PFSK-1 (cell line): ENCODE measurements at regions not wholly inside any gene's neighbourhood (a gene's known extent, or its start where the extent isn't known, plus 50 kb on each side); places are given as distances from the start of the nearest gene placed in this dataset.

Experiments used
- FOXP2 ChIP-seq: optimal IDR thresholded peaks from 2 replicates; pipeline ENCODE3; 2011; ENCODE audit warnings: borderline replicate concordance, control low read depth, inconsistent platforms; ENCODE audit not compliant: insufficient read depth; ENCODE audit errors: extremely low read length, extremely low read depth
- POLR2AphosphoS5 ChIP-seq: IDR thresholded peaks from 2 replicates; pipeline ENCODE4 v1.6.1; 2012; ENCODE audit warnings: low read depth, mild to moderate bottlenecking, control low read depth, low read length, moderate library complexity
- REST ChIP-seq, 2 experiments: IDR thresholded peaks; 2 replicates each; pipeline versions ENCODE4 v1.6.1 to v1.8.0; 2011 to 2012; ENCODE audit warnings: low read depth in 2 of 2, low read length in 2 of 2, control low read depth in 1 of 2, inconsistent platforms in 1 of 2, mild to moderate bottlenecking in 1 of 2, moderate library complexity in 1 of 2; ENCODE audit not compliant: insufficient read depth in 1 of 2
- SIN3A ChIP-seq: IDR thresholded peaks from 2 replicates; pipeline ENCODE4 v1.6.1; 2012; ENCODE audit warnings: mild to moderate bottlenecking, low read length, moderate library complexity, borderline replicate concordance; ENCODE audit not compliant: insufficient read depth
- TAF1 ChIP-seq: IDR thresholded peaks from 2 replicates; pipeline ENCODE4 v1.6.1; 2012; ENCODE audit warnings: low read length, control low read depth, borderline replicate concordance; ENCODE audit not compliant: insufficient read depth

- TF ChIP-seq TAF1 = no peak
- TF ChIP-seq POLR2AphosphoS5 = no peak
- TF ChIP-seq FOXP2 = no peak
- no peak for TF ChIP-seq REST (IDR thresholded peaks at IDR 0.05; ENCODE audit: insufficient read depth in 1 of 2, low read depth in 2 of 2, low read length in 2 of 2)
- TF ChIP-seq SIN3A = no peak
Observed at GRCh38 chr9:17958363-17958762, 379.5 kb downstream of the SH3GL2 start.

GRCh38 chr9:17962747-17963146, 383.9 kb downstream of the SH3GL2 start:
- TF ChIP-seq SIN3A (no peak), FOXP2 (no peak), TAF1 (no peak), POLR2AphosphoS5 (no peak), REST (IDR thresholded peaks at IDR 0.05; ENCODE audit: insufficient read depth in 1 of 2, low read depth in 2 of 2, low read length in 2 of 2) (no peak)

- TF ChIP-seq FOXP2 (no peak), SIN3A (no peak), POLR2AphosphoS5 (no peak), TAF1 (no peak)
Observed at GRCh38 chr9:17963498-17963897, 384.6 kb downstream of the SH3GL2 start.

- no peak for TF ChIP-seq SIN3A
- no peak for TF ChIP-seq TAF1
- no peak for TF ChIP-seq REST (IDR thresholded peaks at IDR 0.05; ENCODE audit: insufficient read depth in 1 of 2, low read depth in 2 of 2, low read length in 2 of 2)
- TF ChIP-seq FOXP2 = no peak
- TF ChIP-seq POLR2AphosphoS5 = no peak
Observed at GRCh38 chr9:17967731-17968130, 388.9 kb downstream of the SH3GL2 start.

GRCh38 chr9:17969232-17969631, 390.4 kb downstream of the SH3GL2 start:
- TF ChIP-seq REST (IDR thresholded peaks at IDR 0.05; ENCODE audit: insufficient read depth in 1 of 2, low read depth in 2 of 2, low read length in 2 of 2) (no peak), TAF1 (no peak), POLR2AphosphoS5 (no peak), FOXP2 (no peak), SIN3A (no peak)

GRCh38 chr9:17970277-17970676, 391.4 kb downstream of the SH3GL2 start:
- TF ChIP-seq POLR2AphosphoS5 (no peak), TAF1 (no peak), FOXP2 (no peak), SIN3A (no peak), REST (IDR thresholded peaks at IDR 0.05; ENCODE audit: insufficient read depth in 1 of 2, low read depth in 2 of 2, low read length in 2 of 2) (no peak)
